Head of caudate nucleus (tissue), 42 donors: ENCODE measurements at regions not wholly inside any gene's neighbourhood (a gene's known extent, or its start where the extent isn't known, plus 50 kb on each side); places are given as distances from the start of the nearest gene placed in this dataset.
A peak's percentile ranks its signal among the peaks of the same experiment; 100 is the strongest.

Experiments
- DNase-seq, 42 donors: peaks; one replicate each; pipeline versions ENCODE4 v3.0.0 to v3.0.0-alpha.2; 2020 to 2021; ENCODE audit warnings: mixed read lengths in 7 of 42
- intact Hi-C: fragments of 100-400 bp; cut with DNase I; formaldehyde crosslinking; loops from one replicate; pipeline ENCODE4 v1.15.0; 2022

GRCh38 chr5:73278693-73279092, 105.7 kb downstream of the TMEM174 start:
- intact Hi-C loops: no loop called here
- DNase-seq: no peak

- intact Hi-C loops: no loop called here
- peak; percentile 40 to 90 (median 75) for DNase-seq
Observed at GRCh38 chr5:73274881-73275663, 102.1 kb downstream of the TMEM174 start.

GRCh38 chr5:73274121-73274520, 101.1 kb downstream of the TMEM174 start:
- intact Hi-C loops: no loop called here
- DNase-seq: no peak

- intact Hi-C loops: no loop called here
- DNase-seq: no peak
Observed at GRCh38 chr5:73273379-73274050, 100.5 kb downstream of the TMEM174 start.

- intact Hi-C loops: no loop called here
- no peak for DNase-seq
Observed at GRCh38 chr5:73272351-73272750, 99.4 kb downstream of the TMEM174 start.

- intact Hi-C loops: no loop called here
- no peak for DNase-seq
Observed at GRCh38 chr5:73268826-73269225, 95.8 kb downstream of the TMEM174 start.

- DNase-seq: no peak
- intact Hi-C loops: no loop called here
Observed at GRCh38 chr5:73267766-73268435, 94.9 kb downstream of the TMEM174 start.

GRCh38 chr5:73266925-73267765, 94.2 kb downstream of the TMEM174 start:
- intact Hi-C loops: no loop called here
- DNase-seq: no peak

- intact Hi-C loops: no loop called here
- no peak for DNase-seq
Observed at GRCh38 chr5:73266176-73266738, 93.3 kb downstream of the TMEM174 start.

- DNase-seq: no peak
- intact Hi-C loops: no loop called here
Observed at GRCh38 chr5:73265641-73266040, 92.6 kb downstream of the TMEM174 start.

GRCh38 chr5:73264631-73265030, 91.6 kb downstream of the TMEM174 start:
- no peak for DNase-seq
- intact Hi-C loops: no loop called here

GRCh38 chr5:73263001-73263710, 90.2 kb downstream of the TMEM174 start:
- intact Hi-C loops: no loop called here
- peak in 2 of 42 donors; percentile 8 for DNase-seq

GRCh38 chr5:73256862-73257261, 83.9 kb downstream of the TMEM174 start:
- intact Hi-C loops: no loop called here
- DNase-seq: peak in 1 of 42 donors; percentile 22

GRCh38 chr5:73256462-73256861, 83.5 kb downstream of the TMEM174 start:
- intact Hi-C loops: no loop called here
- DNase-seq: peak in 1 of 42 donors; percentile 25

- intact Hi-C loops: no loop called here
Observed at GRCh38 chr5:73256012-73256411, 83.0 kb downstream of the TMEM174 start.

GRCh38 chr5:73254642-73255041, 81.6 kb downstream of the TMEM174 start:
- intact Hi-C loops: no loop called here
- DNase-seq: peak in 1 of 42 donors; percentile 1

More at GRCh38 chr5:73256012-73256411, 83.0 kb downstream of the TMEM174 start:
- peak in 1 of 42 donors; percentile 27 for DNase-seq

GRCh38 chr5:73253047-73253660, 80.2 kb downstream of the TMEM174 start:
- intact Hi-C loops: no loop called here

GRCh38 chr5:73250645-73251044, 77.7 kb downstream of the TMEM174 start:
- intact Hi-C loops: no loop called here
- DNase-seq: peak in 1 of 42 donors; percentile 4

More at GRCh38 chr5:73253047-73253660, 80.2 kb downstream of the TMEM174 start:
- DNase-seq: peak in 1 of 42 donors; percentile 1
